Activated CD8-positive, alpha-beta memory T cell treated with anti-CD3 and anti-CD28 coated beads, Interleukin-2, amount 10 ng/mL, durations not matched to agents 7 days and 5 days (primary cell): ENCODE measurements at regions not wholly inside any gene's neighbourhood (a gene's known extent, or its start where the extent isn't known, plus 50 kb on each side); places are given as distances from the start of the nearest gene placed in this dataset.

ENCODE experiments used
- ATAC-seq: fragments of 150-1000 bp; cut with Tn5 transposase; one replicate; pipeline ENCODE4 v1.10.0; 2021; ENCODE audit warnings: moderate library complexity
- CTCF ChIA-PET: fragments of 350-600 bp; sonication (Branson Sonifier 250); formaldehyde crosslinking; loops from one replicate; lab custom pipeline; 2021; ENCODE audit warnings: antibody characterized with exemption; lab: Charles Lee
- DNase-seq: peaks from one replicate; pipeline ENCODE4 v3.0.0-alpha.2; 2020
- H3K27ac Mint-ChIP-seq: one replicate; pipeline ENCODE4 v1.8.0; 2021; ENCODE audit warnings: mild to moderate bottlenecking, mixed read lengths
- H3K27me3 Mint-ChIP-seq: one replicate; pipeline ENCODE4 v1.8.0; 2021; ENCODE audit warnings: mixed read lengths
- H3K36me3 Mint-ChIP-seq: one replicate; pipeline ENCODE4 v1.8.0; 2021; ENCODE audit warnings: mild to moderate bottlenecking, mixed read lengths
- H3K4me1 Mint-ChIP-seq: one replicate; pipeline ENCODE4 v1.8.0; 2021; ENCODE audit warnings: mixed read lengths
- H3K4me3 Mint-ChIP-seq: one replicate; pipeline ENCODE4 v1.8.0; 2021; ENCODE audit warnings: mild to moderate bottlenecking, moderate library complexity, mixed read lengths
- H3K9me3 Mint-ChIP-seq: one replicate; pipeline ENCODE4 v1.8.0; 2022; ENCODE audit warnings: low read depth, mixed read lengths

DNA sequence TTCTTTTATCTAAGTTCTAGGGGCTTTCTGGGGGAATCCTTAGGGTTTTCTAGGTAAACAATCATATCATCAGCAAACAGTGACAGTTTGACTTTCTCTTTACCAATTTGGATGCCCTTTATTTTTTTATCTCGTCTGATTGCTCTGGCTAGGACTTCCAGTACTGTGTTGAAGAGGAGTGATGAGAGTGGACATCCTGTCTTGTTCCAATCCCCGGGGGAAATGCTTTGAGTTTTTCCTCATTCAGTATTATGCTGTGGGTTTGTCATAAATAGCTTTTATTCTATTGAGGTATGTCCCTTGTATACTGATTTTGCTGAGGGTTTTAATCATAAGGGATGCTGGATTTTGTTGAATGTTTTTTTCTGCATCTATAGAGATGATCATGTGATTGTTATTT lies 549.5 kb downstream of the EPHA4 start:
- CTCF ChIA-PET, result no interaction called here
- Mint-ChIP-seq H3K4me1 (peaks cover 3% of the 10 kb centered on the region), H3K27ac (no peak overlapping the region), H3K9me3 (no peaks in the 10 kb centered on the region), H3K36me3 (no peaks in the 10 kb centered on the region), H3K27me3 (no peaks in the 10 kb centered on the region), H3K4me3 (no peak overlapping the region)
- DNase-seq, result no peak
- ATAC-seq, result no peak

DNA sequence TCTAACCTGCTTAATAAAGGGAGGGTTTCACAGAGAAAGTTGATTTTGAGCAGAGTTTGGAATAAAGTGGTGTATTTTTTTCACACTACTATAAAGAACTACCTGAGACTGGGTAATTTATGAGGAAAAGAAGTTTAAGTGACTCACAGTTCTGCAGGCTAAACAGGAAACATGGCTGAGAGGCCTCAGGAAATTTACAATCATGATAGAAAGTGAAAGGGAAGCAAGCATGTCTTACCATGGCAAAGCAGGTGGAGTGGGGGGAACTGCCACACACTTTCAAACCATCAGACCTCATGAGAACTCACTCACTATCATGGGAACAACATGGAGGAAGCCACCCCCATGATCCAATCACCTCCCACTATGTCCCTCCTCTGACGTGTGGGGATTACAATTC lies 546.7 kb downstream of the EPHA4 start:
- CTCF ChIA-PET, result no interaction called here
- H3K4me1 Mint-ChIP-seq, result peaks cover 3% of the 10 kb centered on the region
- no peaks in the 10 kb centered on the region for H3K36me3 Mint-ChIP-seq
- H3K27ac Mint-ChIP-seq, result no peak overlapping the region
- no peak overlapping the region for H3K4me3 Mint-ChIP-seq
- DNase-seq, result no peak
- no peak for ATAC-seq
- no peaks in the 10 kb centered on the region for H3K9me3 Mint-ChIP-seq
- no peaks in the 10 kb centered on the region for H3K27me3 Mint-ChIP-seq

DNA sequence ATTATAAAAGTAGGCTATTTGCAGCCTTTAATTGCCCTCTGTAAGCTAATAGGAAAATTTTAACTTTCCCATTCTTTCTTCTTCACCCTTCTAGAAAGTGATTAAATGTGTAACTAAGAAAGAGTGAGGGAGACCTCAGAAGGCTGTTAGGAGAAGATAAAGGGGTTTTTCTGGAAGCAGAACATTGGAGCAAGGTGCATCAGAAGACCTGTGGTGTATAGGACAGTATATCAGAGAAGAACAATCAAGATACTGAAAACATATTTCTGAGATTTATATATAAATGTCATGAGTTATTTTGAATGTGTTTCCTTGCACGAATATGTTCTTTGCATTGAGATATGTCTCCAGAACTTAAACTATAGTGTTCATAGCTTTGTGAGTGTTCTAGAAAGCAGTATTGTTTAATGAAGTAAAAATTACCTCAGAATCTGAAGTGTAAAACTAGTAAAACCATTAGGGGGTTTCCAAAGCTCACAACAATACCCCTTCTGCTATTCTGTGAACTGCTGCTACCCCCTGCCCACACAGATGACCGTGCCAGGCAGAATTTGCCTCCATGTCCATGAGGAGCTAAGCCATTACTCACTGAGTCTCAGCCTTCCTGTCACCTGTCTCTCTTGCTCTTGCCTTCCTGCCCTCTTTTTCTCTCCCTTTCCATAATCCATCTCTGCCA lies 537.9 kb downstream of the EPHA4 start:
- H3K27ac Mint-ChIP-seq, result no peak overlapping the region
- CTCF ChIA-PET, result no interaction called here
- H3K27me3 Mint-ChIP-seq, result no peaks in the 10 kb centered on the region
- no peaks in the 10 kb centered on the region for H3K4me1 Mint-ChIP-seq
- no peak overlapping the region for H3K4me3 Mint-ChIP-seq
- no peak for ATAC-seq
- H3K9me3 Mint-ChIP-seq, result no peaks in the 10 kb centered on the region
- DNase-seq, result no peak
- no peaks in the 10 kb centered on the region for H3K36me3 Mint-ChIP-seq

DNA sequence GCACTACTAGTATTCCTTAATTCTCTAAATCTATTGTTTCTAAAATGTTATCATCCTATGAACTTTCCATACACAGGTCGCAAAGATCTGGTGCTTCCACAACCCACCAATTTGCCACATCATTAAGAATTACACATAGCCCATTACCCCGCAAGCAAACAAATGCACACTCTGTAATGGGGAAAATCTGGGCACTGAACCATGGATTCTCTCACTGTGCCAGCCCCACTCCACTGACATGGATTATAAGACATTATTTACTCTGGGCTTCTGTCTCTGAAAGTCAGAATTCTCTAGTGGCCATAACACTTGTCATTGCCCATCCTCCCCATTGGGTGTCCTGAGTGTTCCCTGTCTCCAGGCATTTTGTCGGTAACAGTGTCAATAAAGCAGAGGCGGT lies 537.1 kb downstream of the EPHA4 start:
- H3K4me3 Mint-ChIP-seq, result no peak overlapping the region
- H3K27ac Mint-ChIP-seq, result no peak overlapping the region
- H3K9me3 Mint-ChIP-seq, result no peaks in the 10 kb centered on the region
- ATAC-seq (no peak), DNase-seq (no peak)
- CTCF ChIA-PET, result no interaction called here
- no peaks in the 10 kb centered on the region for H3K36me3 Mint-ChIP-seq
- no peaks in the 10 kb centered on the region for H3K27me3 Mint-ChIP-seq
- H3K4me1 Mint-ChIP-seq, result no peaks in the 10 kb centered on the region

DNA sequence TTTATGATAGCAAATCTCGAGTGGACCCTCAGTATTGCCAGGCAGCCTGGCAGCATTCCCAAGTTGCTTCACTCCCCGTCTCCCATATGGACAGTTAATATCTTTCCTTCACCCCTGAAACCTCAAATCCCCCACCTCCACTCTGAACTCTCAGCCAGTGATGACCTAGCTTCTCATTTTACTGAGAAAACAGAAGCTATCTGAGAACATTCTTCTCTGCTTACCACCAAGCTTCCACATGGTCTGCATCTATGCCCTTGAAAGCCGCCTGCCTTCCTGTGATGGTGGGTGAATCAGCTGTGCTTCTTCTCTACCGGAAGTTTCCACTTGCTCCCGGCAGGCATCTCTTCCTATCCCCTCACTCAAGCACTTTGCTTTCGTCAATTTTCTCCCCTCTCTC lies 529.2 kb downstream of the EPHA4 start:
- no peaks in the 10 kb centered on the region for H3K36me3 Mint-ChIP-seq
- no peak overlapping the region for H3K4me3 Mint-ChIP-seq
- no peak for ATAC-seq
- CTCF ChIA-PET, result no interaction called here
- no peak overlapping the region for H3K27ac Mint-ChIP-seq
- H3K4me1 Mint-ChIP-seq, result no peaks in the 10 kb centered on the region
- H3K27me3 Mint-ChIP-seq, result no peaks in the 10 kb centered on the region
- no peaks in the 10 kb centered on the region for H3K9me3 Mint-ChIP-seq
- no peak for DNase-seq

DNA sequence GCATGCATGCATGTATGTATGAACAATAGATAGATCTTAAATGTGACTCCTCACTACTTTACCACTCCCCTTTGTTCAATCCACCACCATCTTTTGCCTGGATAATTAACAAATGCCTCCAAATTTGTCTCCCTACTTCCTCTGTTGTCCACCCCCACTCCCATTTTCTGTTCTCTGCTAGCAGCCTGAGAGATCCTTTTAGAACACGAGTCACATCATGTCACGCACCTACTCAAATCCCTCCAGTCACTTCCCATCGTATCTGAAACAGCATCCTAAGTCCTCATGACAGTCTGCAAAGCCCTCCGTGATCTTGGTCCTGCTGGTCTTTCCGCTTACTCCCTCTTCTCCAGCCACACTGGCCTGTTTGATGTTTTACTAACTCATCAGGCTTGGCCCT lies 527.3 kb downstream of the EPHA4 start:
- H3K4me1 Mint-ChIP-seq, result no peaks in the 10 kb centered on the region
- CTCF ChIA-PET, result no interaction called here
- no peak overlapping the region for H3K4me3 Mint-ChIP-seq
- H3K27me3 Mint-ChIP-seq, result no peaks in the 10 kb centered on the region
- no peak overlapping the region for H3K27ac Mint-ChIP-seq
- ATAC-seq (no peak), DNase-seq (no peak)
- no peaks in the 10 kb centered on the region for H3K36me3 Mint-ChIP-seq
- no peaks in the 10 kb centered on the region for H3K9me3 Mint-ChIP-seq

DNA sequence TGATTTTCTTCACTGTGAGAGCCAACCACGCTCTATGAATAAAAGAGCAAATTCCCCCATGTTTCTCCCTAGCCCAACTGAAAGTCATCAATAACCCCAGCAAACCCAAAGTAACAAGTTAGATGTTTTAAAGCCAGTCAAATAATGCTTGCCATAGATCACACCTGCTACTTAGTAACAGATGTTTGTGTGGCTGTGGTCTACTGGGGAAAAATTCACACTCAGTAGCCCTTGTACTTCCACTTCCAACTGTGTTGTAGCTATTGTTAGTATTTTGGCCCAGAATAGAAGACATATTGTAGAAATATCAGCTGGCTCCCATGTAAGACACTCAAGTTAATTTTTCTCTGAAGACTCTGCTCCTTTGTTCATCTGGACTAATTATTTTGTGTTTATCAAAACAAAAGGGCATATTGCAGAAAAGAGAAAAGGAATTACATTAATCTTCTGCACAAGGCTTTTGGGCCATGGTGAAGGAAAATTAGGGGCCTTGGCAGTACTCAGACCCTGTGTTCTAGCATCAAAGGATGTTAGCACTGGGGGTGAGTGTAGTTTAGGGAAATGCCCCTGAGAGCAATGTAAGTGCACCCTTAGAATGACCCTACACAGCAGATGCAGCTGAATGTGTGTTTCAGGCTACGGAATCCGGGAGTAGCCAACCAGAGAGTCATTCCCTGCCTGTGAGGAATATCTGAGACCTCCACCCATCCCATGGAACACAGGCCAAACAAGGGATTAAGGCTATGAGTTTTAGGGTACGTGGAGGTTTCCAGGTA lies 521.9 kb downstream of the EPHA4 start:
- no peaks in the 10 kb centered on the region for H3K4me1 Mint-ChIP-seq
- no peaks in the 10 kb centered on the region for H3K9me3 Mint-ChIP-seq
- H3K27me3 Mint-ChIP-seq, result no peaks in the 10 kb centered on the region
- no peaks in the 10 kb centered on the region for H3K36me3 Mint-ChIP-seq
- H3K27ac Mint-ChIP-seq, result no peak overlapping the region
- ATAC-seq, result no peak
- no peak overlapping the region for H3K4me3 Mint-ChIP-seq
- CTCF ChIA-PET, result no interaction called here
- DNase-seq, result no peak

DNA sequence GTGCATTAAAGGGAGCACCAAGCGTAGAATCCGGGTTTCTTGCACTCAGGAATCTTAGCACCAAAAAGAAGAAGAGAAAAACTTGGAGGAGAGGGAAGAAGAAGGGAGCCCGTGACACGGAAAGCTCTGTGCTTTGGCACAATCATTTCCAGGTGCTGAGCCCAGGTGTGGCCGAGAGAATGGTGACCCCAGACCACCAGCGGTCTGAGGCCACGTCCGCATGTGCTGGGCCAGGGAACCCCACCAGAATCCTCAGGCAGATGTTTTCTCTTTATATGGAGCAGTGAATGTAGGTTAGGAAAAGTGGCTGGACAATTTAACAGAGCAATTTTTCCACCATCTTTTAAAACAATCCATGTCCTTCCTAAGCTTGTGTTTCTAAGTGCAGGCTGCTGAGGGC lies 520.9 kb downstream of the EPHA4 start:
- no peak for ATAC-seq
- Mint-ChIP-seq H3K4me3 (no peak overlapping the region), H3K36me3 (no peaks in the 10 kb centered on the region), H3K27me3 (no peaks in the 10 kb centered on the region), H3K27ac (no peak overlapping the region), H3K9me3 (no peaks in the 10 kb centered on the region), H3K4me1 (no peaks in the 10 kb centered on the region)
- DNase-seq, result no peak
- CTCF ChIA-PET, result no interaction called here

DNA sequence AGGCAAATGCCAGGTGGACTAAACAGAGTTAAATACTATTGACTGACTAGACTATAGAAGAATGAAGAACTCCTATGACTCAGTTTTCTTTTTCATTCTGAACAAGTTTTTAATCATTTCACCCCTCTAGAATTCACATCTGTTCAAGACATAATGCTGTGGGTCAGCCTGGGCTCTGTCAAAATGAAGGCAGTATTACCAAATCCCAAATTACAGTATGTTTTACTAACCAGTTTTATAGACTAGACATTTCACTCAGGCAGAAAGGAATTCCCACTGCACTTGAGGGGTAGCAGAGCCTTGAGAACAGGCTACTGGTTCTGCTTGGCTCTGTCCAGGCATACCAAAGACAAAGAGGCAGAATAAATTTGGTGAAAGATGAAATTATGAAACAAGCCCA lies 511.7 kb downstream of the EPHA4 start:
- H3K4me1 Mint-ChIP-seq, result no peaks in the 10 kb centered on the region
- H3K4me3 Mint-ChIP-seq, result no peak overlapping the region
- DNase-seq, result no peak
- no peak overlapping the region for H3K27ac Mint-ChIP-seq
- ATAC-seq, result no peak
- no peaks in the 10 kb centered on the region for H3K27me3 Mint-ChIP-seq
- H3K9me3 Mint-ChIP-seq, result peaks cover 7% of the 10 kb centered on the region
- H3K36me3 Mint-ChIP-seq, result no peaks in the 10 kb centered on the region
- CTCF ChIA-PET, result no interaction called here

DNA sequence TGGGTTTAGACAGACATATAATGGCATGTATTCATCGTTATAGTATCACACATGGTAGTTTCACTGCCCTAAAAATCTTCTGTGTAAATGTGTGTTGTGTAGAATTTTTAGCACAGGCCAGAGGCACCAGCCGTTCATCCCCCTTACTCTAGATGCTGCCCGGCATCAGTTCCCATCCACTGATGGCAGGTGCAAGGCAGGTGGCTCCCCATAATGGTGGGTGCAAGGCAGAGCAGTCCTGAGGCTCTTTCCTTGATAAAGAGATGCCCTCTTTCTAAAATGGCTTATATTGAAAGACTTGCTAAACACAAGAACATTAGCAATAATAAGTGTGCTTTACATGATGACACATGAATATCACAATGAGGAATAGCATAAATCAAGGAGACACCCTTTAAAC lies 508.5 kb downstream of the EPHA4 start:
- H3K27me3 Mint-ChIP-seq, result no peaks in the 10 kb centered on the region
- CTCF ChIA-PET, result no interaction called here
- H3K4me3 Mint-ChIP-seq, result no peak overlapping the region
- no peaks in the 10 kb centered on the region for H3K36me3 Mint-ChIP-seq
- no peaks in the 10 kb centered on the region for H3K4me1 Mint-ChIP-seq
- H3K27ac Mint-ChIP-seq, result no peak overlapping the region
- DNase-seq (no peak), ATAC-seq (no peak)
- H3K9me3 Mint-ChIP-seq, result peaks cover 7% of the 10 kb centered on the region

DNA sequence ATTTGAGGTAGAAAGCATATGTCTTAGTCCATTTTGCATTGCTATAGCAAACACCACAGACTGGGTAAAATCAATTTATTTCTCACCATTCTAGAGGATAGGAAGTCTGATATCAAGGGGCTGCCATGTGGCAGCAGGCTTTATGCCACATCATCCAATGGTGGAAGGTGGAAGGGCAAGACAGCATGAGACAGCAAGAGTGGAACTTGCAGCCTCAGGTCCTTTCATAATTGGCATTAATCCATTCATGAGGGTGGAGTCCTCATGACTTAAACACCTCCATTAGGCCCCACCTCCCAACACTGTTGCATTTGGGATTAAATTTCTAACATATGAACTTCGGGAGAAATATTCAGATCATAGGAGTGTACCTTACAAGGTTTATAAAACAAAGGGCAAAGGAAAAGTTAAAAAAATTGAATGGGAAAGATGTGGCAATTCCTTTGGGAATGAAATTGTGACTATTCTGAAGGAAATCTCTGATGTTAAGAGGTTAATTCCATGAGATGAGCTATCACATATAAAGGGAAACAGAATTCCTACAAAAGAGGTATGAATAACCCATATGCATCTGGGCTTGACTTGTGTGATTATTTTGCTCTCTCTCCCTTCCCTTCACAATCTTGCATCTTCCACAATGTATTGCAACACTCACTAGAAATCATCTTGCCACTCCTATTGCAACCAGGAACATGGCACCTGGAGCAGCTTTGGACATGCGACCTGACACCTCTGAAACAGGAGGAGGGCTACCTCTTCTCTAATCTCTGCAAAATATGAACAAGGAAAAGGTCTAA lies 507.8 kb downstream of the EPHA4 start:
- Mint-ChIP-seq H3K36me3 (no peaks in the 10 kb centered on the region), H3K27ac (no peak overlapping the region), H3K27me3 (no peaks in the 10 kb centered on the region), H3K4me3 (no peak overlapping the region), H3K9me3 (peaks cover 6% of the 10 kb centered on the region), H3K4me1 (no peaks in the 10 kb centered on the region)
- CTCF ChIA-PET, result no interaction called here
- ATAC-seq, result no peak
- no peak for DNase-seq

DNA sequence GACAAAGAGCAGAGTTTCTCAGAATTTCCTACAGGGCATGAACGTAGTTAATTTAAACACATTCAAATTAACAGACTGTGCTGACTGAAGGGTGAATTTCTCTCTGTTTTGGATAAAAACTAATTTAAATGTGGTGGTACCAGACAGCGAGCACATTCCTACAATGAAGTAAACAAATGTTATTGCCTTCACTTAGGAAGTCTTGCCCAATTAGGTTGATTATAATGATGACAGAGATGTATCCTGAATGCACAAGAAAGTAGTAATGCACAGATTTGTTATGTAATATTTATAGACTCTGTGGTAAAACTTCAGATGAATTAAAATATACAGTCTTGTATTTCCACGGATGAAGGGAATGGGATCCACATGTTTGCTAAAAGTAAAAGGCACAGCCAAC lies 507.2 kb downstream of the EPHA4 start:
- Mint-ChIP-seq H3K9me3 (peaks cover 2% of the 10 kb centered on the region), H3K36me3 (no peaks in the 10 kb centered on the region), H3K27me3 (no peaks in the 10 kb centered on the region), H3K27ac (no peak overlapping the region), H3K4me1 (no peaks in the 10 kb centered on the region), H3K4me3 (no peak overlapping the region)
- DNase-seq (no peak), ATAC-seq (no peak)
- CTCF ChIA-PET, result no interaction called here

DNA sequence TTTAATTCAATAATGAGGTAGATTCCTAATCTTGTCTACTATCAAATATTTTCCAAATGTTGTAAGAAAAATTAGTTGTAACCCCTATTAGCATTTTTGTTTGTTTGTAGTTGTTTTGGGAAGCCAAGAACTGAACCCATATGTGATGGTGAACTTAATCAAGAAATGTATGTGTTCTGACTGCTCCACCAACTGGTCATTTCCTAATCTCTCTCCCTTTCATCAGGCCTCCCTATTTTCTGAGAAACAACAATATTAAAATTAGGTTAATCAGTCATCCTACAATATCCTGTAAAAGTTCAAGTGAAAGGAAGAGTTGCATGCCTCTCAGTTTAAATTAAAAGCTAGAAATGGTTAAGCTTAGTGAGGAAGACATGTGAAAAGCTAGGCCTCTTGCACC lies 504.0 kb downstream of the EPHA4 start:
- Mint-ChIP-seq H3K27me3 (no peaks in the 10 kb centered on the region), H3K27ac (no peak overlapping the region), H3K4me1 (no peaks in the 10 kb centered on the region), H3K9me3 (no peaks in the 10 kb centered on the region), H3K4me3 (no peak overlapping the region), H3K36me3 (no peaks in the 10 kb centered on the region)
- DNase-seq (no peak), ATAC-seq (no peak)
- CTCF ChIA-PET, result no interaction called here

DNA sequence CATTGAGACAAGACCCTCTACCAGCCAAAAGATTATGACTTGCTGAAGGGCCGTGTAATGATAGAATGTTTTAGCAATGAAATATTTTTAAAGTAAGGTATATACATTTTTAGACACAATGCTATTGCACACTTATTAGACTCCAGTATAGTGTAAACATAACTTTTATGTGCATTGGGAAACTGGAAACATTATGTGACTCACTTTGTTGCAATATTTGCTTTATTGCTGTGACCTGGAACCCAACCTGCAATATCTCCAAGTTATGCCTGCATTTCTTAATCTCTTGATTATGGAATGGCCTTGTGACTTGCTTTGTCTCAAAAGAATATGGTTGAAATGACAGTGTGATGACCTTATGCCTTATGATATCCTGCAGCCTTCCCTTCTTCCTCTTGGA lies 502.0 kb downstream of the EPHA4 start:
- no peaks in the 10 kb centered on the region for H3K36me3 Mint-ChIP-seq
- no peak for ATAC-seq
- no peak for DNase-seq
- no peak overlapping the region for H3K4me3 Mint-ChIP-seq
- CTCF ChIA-PET, result no interaction called here
- H3K27ac Mint-ChIP-seq, result no peak overlapping the region
- H3K9me3 Mint-ChIP-seq, result no peaks in the 10 kb centered on the region
- no peaks in the 10 kb centered on the region for H3K27me3 Mint-ChIP-seq
- no peaks in the 10 kb centered on the region for H3K4me1 Mint-ChIP-seq
